Small intestine (tissue), 7 donors: ENCODE measurements at regions not wholly inside any gene's neighbourhood (a gene's known extent, or its start where the extent isn't known, plus 50 kb on each side); places are given as distances from the start of the nearest gene placed in this dataset.

Source experiments
- DNase-seq, 2 donors: peaks; one replicate each; pipeline versions ENCODE4 v3.0.0 to v3.0.0-alpha.2; 2013
- FAIRE-seq: peaks from 2 replicates; lab custom pipeline; 2012; peaks lifted over from hg19 to GRCh38; lab: Jason Lieb, UNC
- H3K27ac ChIP-seq, 3 donors: one replicate each; pipeline ENCODE4 v1.5.1; 2013; ENCODE audit warnings: low read length in 2 of 3, mild to moderate bottlenecking in 2 of 3, control low read depth in 1 of 3, inconsistent platforms in 1 of 3, low read depth in 1 of 3, moderate library complexity in 1 of 3
- H3K27me3 ChIP-seq, 3 donors: one replicate each; pipeline ENCODE4 v1.6.1; 2013; ENCODE audit warnings: low read length in 3 of 3, inconsistent platforms in 1 of 3; ENCODE audit not compliant: control insufficient read depth in 3 of 3, insufficient read depth in 3 of 3
- H3K36me3 ChIP-seq, 3 donors: one replicate each; pipeline ENCODE4 v1.6.1; 2013; ENCODE audit warnings: low read length in 3 of 3, inconsistent platforms in 1 of 3, low read depth in 1 of 3, mild to moderate bottlenecking in 1 of 3, moderate library complexity in 1 of 3; ENCODE audit not compliant: control insufficient read depth in 3 of 3, insufficient read depth in 2 of 3
- H3K4me1 ChIP-seq, 3 donors: one replicate each; pipeline ENCODE4 v1.6.1; 2013; ENCODE audit warnings: low read length in 2 of 3, inconsistent platforms in 1 of 3, low read depth in 1 of 3, mild to moderate bottlenecking in 1 of 3, moderate library complexity in 1 of 3; ENCODE audit not compliant: control insufficient read depth in 3 of 3, insufficient read depth in 2 of 3
- H3K4me3 ChIP-seq, 3 donors: one replicate each; pipeline ENCODE4 v1.5.1; 2013; ENCODE audit warnings: low read length in 3 of 3, control low read depth in 1 of 3, inconsistent platforms in 1 of 3, low read depth in 1 of 3, mild to moderate bottlenecking in 1 of 3, moderate library complexity in 1 of 3
- H3K9me3 ChIP-seq, 2 donors: one replicate each; pipeline ENCODE4 v1.6.1; 2013; ENCODE audit warnings: low read depth in 1 of 2, low read length in 1 of 2; ENCODE audit not compliant: control insufficient read depth in 2 of 2, insufficient read depth in 1 of 2
- WGBS, 3 donors: extraction: QIAGEN DNeasy Blood & Tissue Kit; methylation state at CpG; one replicate each; pipeline ENCODE4 v1.1.7; 2013; 5-methylcytosine and 5-hydroxymethylcytosine counted together
- donor health status: healthy with polysubstance abuse.
- donor health status: control.
- donor health status: control.
- donor health status: Bipolar disorder and iron deficiency.
- donor health status: healthy.

DNA sequence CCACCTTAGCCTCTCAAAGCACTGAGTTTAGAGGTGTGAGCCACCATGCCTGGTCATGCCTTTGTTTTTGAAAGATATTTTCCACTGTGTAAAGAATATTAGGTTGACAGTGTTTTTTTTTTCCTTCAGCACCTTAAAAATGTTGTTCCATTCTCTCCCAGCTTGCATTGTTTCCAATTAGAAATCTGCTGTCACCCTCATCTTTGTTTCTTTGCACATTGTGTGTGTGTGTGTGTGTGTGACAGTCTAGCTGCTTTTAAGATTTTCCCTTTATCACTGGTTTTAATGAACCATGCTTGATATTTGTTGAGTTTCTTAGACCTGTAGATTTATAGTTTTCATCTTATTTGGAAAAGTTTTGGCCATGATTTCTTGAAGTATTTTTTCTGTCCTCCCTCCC, 79.0 kb upstream of the NKX1-1 start:
- no peak for FAIRE-seq
- H3K27me3 ChIP-seq, result peaks cover 0 to 6% (median 4%) of the 10 kb centered on the region in 3 donors
- DNase-seq, result no peak
- H3K4me3 ChIP-seq, result no peak overlapping the region
- H3K4me1 ChIP-seq, result no peaks in the 10 kb centered on the region
- no peaks in the 10 kb centered on the region for H3K36me3 ChIP-seq
- H3K27ac ChIP-seq, result no peak overlapping the region
- H3K9me3 ChIP-seq, result peaks cover 2 to 21% of the 10 kb centered on the region in 2 donors

DNA sequence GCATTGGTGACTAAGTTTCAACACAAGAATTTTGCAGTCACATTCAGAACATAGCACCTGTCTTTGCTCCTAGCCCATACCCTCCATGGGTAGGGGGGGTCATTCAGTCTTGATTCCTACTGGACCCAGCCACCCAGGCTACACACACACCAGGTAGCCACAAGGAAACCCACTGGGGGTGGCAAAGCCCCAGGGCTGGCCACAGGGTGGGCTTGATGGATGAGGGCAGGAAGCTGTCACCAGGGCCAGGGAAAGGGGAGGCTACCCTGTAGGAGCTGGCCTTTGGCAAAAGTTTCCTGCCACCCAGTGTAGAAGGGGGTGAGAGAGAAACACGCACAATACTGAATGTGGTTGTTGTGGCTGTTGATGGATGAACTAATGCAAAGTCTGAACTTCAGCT, 74.5 kb upstream of the NKX1-1 start:
- no peak overlapping the region for H3K4me3 ChIP-seq
- DNase-seq (no peak), FAIRE-seq (no peak)
- WGBS, 3 donors, result 87 to 88% (median 87%) methylated on average over 1 of the region's 1 CpG
- peaks cover 0 to 22% of the 10 kb centered on the region in 2 donors for H3K9me3 ChIP-seq
- H3K36me3 ChIP-seq, result no peaks in the 10 kb centered on the region
- no peaks in the 10 kb centered on the region for H3K4me1 ChIP-seq
- H3K27ac ChIP-seq, result no peak overlapping the region
- peaks cover 0 to 4% (median 0%) of the 10 kb centered on the region in 3 donors for H3K27me3 ChIP-seq

DNA sequence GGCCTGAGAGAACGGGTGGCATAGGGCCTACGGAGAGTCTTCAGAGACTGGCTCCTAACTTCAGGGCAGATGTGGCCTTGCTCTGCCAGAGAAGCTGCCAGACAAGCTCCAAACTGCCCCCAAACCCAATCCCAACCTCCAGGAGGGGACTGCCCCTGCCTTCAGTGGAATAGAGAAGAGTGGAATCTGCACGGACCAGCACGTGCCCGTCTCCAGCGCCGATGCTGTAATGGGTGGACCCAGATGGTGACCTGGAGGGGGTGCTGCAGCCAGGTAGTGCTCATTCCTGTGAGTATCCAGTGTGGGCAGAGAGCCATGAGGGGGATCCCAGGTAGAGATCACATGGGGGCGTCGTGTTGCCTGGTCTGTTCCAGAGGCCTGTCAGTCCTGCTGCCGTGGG, 73.2 kb upstream of the NKX1-1 start:
- DNase-seq (no peak), FAIRE-seq (no peak)
- Histone ChIP-seq H3K9me3 (peaks cover 0 to 16% of the 10 kb centered on the region in 2 donors), H3K36me3 (no peaks in the 10 kb centered on the region), H3K27ac (no peak overlapping the region), H3K4me1 (no peaks in the 10 kb centered on the region), H3K4me3 (no peak overlapping the region), H3K27me3 (peaks cover 0 to 4% (median 3%) of the 10 kb centered on the region in 3 donors)
- 88 to 93% (median 89%) methylated on average over 10 of the region's 10 CpGs for WGBS, 3 donors

DNA sequence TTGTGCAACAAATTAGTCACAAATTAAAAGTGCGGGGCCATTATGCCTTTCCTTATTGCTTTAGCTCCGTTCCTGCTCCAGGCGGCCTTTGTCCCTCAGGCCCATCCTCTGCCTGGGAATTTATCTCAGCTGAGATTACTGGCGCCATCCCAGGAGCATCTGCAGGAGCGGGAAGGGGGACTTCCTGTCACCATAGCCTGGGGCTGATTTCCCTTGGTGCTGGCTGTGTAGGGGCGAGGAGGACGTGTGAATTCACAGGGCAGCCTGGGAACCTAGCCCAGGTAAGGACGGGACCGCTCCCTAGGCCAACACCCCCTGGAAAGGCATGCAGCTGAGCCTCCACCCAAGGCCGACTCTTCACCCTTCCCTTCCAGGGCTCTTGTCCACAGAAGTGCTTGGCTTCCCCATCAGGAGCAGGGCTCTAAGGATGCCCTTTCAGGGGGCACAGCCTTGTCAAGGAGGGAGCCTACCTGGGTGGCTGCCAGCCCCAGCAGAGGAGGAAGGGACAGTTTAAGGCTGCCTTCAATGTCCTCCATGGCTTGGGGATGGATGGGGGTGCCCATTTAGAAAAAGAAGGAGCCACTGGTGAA, 72.6 kb upstream of the NKX1-1 start:
- DNase-seq, result peak in 1 of 2 donors; percentile 8

DNA sequence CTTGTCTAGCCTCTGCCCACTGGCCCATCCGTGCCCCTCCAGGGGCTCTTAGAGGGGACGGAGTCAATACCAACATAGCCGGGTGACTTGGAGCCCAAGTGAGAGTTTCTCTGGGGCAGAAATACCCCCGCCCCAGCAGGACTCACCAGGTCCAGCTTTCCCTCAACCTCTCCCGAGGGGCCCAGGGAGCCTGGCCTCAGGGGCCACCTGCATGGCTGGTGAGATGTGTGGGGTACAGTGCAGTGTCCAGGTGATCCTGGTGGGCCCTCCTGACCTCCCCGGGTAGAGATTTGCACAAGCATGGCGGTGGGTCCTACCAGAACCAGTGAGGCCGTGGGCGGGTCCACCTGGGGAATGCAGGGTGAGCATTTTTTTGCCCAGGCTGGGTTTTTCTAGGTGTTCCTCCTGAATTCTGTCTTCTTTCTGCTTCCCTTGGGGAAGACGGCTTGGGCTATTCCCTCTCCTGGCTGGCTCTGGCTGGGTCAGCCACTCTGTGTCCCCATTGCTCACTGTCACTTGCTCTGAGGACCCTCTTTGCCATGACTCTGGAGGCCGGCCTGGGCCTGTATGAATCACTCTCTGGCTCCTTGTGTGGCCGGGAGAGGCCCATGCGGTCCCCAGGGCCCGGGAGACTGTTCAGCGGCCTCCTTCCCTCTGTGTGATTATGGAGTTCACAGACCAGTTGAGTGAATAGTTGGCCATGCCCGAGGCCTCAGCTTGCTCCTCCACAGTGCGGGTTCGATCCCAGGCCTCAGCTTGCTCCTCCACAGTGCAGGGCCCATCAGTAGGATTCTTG, 71.0 kb upstream of the NKX1-1 start:
- Histone ChIP-seq H3K4me3 (no peak overlapping the region), H3K27ac (no peak overlapping the region), H3K4me1 (no peaks in the 10 kb centered on the region), H3K27me3 (peaks cover 3 to 12% (median 11%) of the 10 kb centered on the region in 3 donors), H3K9me3 (peaks cover 0 to 16% of the 10 kb centered on the region in 2 donors), H3K36me3 (no peaks in the 10 kb centered on the region)
- DNase-seq (no peak), FAIRE-seq (no peak)
- 86 to 92% (median 89%) methylated on average over 17 to 18 of the region's 18 CpGs for WGBS, 3 donors

More for the DNA sequence above, 72.6 kb upstream of the NKX1-1 start:
- 15 to 42% (median 17%) methylated on average over 9 to 10 of the region's 10 CpGs for WGBS, 3 donors
- peaks cover 0 to 16% of the 10 kb centered on the region in 2 donors for H3K9me3 ChIP-seq
- peaks cover 0 to 7% (median 5%) of the 10 kb centered on the region in 3 donors for H3K27me3 ChIP-seq
- no peak overlapping the region for H3K27ac ChIP-seq
- FAIRE-seq, result no peak
- H3K4me3 ChIP-seq, result no peak overlapping the region
- no peaks in the 10 kb centered on the region for H3K36me3 ChIP-seq
- H3K4me1 ChIP-seq, result no peaks in the 10 kb centered on the region

DNA sequence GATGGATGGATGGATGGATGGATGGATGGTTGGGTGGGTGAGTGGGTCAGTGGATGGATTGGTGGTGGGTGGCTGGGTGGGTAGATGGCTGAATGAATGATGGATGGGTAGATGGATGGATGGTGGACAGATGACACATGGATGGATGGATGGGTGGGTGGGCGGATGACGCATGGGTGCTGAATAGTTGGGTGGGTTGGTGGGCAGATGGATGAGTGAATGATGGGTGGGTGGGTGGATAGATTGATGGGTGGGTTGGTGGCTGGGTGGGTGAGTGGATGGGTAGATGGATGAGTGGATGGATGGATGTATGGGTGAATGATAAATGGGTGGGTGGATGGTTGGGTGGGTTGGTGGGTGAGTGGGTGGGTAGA, 69.9 kb upstream of the NKX1-1 start:
- FAIRE-seq (no peak), DNase-seq (no peak)
- WGBS, 3 donors, result 99 to 100% (median 100%) methylated on average over 2 of the region's 2 CpGs
- Histone ChIP-seq H3K27me3 (peaks cover 3 to 17% (median 11%) of the 10 kb centered on the region in 3 donors), H3K4me3 (no peak overlapping the region), H3K9me3 (peaks cover 0 to 13% of the 10 kb centered on the region in 2 donors), H3K27ac (no peak overlapping the region), H3K4me1 (no peaks in the 10 kb centered on the region), H3K36me3 (no peaks in the 10 kb centered on the region)

DNA sequence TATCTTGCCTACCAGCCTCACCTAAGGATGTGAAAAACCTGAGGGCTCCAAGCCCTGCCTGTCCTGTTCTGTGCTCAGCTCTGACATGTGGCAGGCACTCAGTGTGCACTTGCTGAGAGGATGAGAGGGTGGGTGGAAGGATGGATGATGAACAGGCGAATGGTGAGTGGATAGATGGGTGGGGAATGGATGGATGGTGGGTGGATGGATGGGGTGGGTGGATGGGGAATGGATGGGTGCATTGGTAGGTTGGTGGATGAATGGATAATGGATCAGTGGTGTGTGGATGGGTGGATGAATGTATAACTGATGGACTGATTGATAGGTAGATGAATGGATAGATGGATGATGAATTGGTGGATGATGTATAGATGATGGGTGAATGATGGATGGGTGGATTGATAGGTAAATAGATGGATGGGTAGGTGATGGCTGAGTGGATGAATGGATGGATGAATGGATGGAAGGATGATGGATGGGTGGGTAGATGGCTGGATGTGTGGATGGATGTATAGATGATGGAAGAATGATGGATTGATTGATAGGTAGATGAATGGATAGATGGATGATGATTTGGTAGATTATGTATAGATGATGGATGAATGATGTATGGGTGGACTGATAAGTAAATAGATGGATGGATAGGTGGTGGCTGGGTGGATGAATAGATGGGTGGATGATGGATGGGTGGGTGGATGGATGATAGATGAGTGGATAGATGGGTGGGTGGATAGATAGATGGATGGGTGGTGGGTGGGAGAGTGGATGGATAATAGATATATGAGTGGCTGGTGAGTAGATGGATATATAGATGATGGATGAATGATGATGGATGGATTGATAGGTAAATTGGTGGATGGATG, 69.3 kb upstream of the NKX1-1 start:
- peaks cover 3 to 23% (median 7%) of the 10 kb centered on the region in 3 donors for H3K27me3 ChIP-seq
- FAIRE-seq, result no peak
- WGBS, 3 donors, result 56 to 81% (median 79%) methylated on average over 1 of the region's 1 CpG

More for the DNA sequence above, 69.3 kb upstream of the NKX1-1 start:
- Histone ChIP-seq H3K9me3 (peaks cover 0 to 9% of the 10 kb centered on the region in 2 donors), H3K27ac (no peak overlapping the region), H3K36me3 (no peaks in the 10 kb centered on the region), H3K4me1 (no peaks in the 10 kb centered on the region), H3K4me3 (no peak overlapping the region)
- DNase-seq, result no peak
